D721Med (cell line): ENCODE measurements at regions not wholly inside any gene's neighbourhood (a gene's known extent, or its start where the extent isn't known, plus 50 kb on each side); places are given as distances from the start of the nearest gene placed in this dataset.

Source experiments
- DNase-seq: peaks from one replicate; pipeline ENCODE4 v3.0.0; 2011; ENCODE audit warnings: low spot score; ENCODE audit not compliant: insufficient read length
- FAIRE-seq: peaks from 2 replicates; lab custom pipeline; 2011; peaks lifted over from hg19 to GRCh38; lab: Jason Lieb, UNC
- CTCF ChIP-seq: IDR thresholded peaks from 2 replicates; pipeline ENCODE4 v1.5.1; 2012; ENCODE audit warnings: mild to moderate bottlenecking, control low read depth; ENCODE audit not compliant: insufficient read depth; ENCODE audit errors: missing control alignments

GRCh38 chr3:13266005-13266404, 154.1 kb downstream of the NUP210 start:
- TF ChIP-seq CTCF = no peak
- no peak for DNase-seq
- no peak for FAIRE-seq

- DNase-seq (no peak), FAIRE-seq (no peak)
- no peak for TF ChIP-seq CTCF
Measured at GRCh38 chr3:13265507-13265906, 154.6 kb downstream of the NUP210 start.

- no peak for FAIRE-seq
- no peak for DNase-seq
- no peak for TF ChIP-seq CTCF
Measured at GRCh38 chr3:13265016-13265415, 155.1 kb downstream of the NUP210 start.

GRCh38 chr3:13264468-13264795, 155.7 kb downstream of the NUP210 start:
- no peak for DNase-seq
- TF ChIP-seq CTCF = no peak
- FAIRE-seq = no peak

GRCh38 chr3:13263770-13264467, 156.2 kb downstream of the NUP210 start:
- DNase-seq (no peak), FAIRE-seq (no peak)
- TF ChIP-seq CTCF = no peak

- FAIRE-seq = no peak
- no peak for DNase-seq
- TF ChIP-seq CTCF = no peak
Measured at GRCh38 chr3:13262493-13263211, 157.5 kb downstream of the NUP210 start.

GRCh38 chr3:13261892-13262291, 158.2 kb downstream of the NUP210 start:
- FAIRE-seq (no peak), DNase-seq (no peak)
- no peak for TF ChIP-seq CTCF
